HPDE6-E6E7 (cell line): ENCODE measurements at regions not wholly inside any gene's neighbourhood (a gene's known extent, or its start where the extent isn't known, plus 50 kb on each side); places are given as distances from the start of the nearest gene placed in this dataset.
A peak's percentile ranks its signal among the peaks of the same experiment; 100 is the strongest.

Experiments
- DNase-seq: peaks from one replicate; pipeline ENCODE4 v3.0.0; 2011; ENCODE audit warnings: missing footprints; ENCODE audit errors: extremely low spot score

DNA sequence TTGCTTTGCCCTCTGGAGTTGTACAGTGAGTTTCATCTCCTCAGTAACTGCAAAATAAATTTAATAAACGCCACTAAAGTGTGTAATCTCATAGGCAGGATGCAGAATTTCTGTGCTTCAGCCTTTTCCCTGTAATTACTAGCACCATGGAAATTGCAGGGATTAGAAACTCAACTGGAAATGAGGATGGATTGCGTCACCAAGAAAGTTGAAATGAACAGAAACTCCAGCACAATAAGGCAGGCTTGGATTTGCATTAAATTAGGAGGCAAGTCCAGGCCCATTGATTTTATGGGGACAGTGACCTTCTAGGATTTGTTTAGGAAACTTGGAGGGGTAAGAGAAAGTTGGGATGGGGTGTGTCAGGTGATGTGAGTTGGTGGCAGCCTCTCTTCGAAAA is 197.5 kb downstream of the PTPRU start:
- DNase-seq: no peak

DNA sequence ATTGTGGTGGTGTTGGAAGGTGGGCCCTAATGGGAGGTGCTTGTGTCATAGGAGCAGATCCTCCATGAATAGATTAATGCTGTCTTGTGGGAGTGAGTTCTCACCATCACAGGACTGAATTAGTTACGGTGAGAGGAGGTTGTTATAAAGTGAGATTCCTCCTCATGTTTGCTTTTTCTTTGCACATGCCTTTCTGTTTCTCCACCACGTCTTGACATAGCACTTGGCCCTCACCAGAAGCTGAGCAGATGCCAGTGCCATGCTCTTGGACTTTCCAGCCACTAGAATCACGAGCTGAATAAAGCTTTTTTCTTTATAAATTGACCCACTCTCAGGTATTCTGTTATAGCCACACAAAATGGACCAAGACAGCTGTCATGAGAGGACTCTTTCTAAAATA is 194.8 kb downstream of the PTPRU start:
- DNase-seq: no peak

DNA sequence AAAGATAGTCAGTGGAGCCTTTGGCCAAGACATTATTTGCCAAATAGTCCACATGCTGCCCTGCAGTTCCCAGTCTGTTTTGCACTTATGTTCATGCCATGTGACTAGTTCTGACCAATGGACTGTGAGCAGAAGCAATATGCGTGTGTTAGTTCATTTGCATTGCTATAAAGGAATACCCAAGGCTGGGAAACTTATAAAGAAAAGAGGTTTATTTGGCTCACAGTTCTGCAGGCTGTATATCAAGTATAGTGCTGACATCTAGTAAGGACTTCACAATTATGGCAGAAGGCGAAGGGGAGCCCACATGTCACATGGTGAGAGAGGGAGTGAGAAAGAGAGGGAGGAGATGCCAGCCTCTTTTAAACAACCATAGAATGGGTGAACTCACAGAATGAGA is 193.3 kb downstream of the PTPRU start:
- DNase-seq: no peak

DNA sequence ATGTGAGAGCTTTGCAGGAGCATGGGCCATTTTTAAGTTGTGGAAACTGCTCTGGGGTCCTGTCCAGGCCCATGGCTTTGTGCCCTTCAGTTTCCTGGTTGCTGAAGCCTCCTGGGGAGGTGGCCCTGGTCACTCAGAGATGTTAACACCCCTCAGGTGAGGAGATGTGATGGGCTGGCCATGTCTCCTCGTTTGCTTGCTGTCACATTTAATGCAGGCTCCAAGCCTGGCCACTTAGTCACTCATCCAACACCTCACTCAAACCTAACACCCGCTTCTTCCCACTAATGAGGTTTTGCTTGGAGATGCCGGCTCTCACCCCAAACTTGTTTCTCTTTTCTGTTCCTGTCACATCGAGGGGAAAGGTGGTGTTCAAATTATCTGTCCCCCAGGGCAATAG is 192.7 kb downstream of the PTPRU start:
- no peak for DNase-seq

DNA sequence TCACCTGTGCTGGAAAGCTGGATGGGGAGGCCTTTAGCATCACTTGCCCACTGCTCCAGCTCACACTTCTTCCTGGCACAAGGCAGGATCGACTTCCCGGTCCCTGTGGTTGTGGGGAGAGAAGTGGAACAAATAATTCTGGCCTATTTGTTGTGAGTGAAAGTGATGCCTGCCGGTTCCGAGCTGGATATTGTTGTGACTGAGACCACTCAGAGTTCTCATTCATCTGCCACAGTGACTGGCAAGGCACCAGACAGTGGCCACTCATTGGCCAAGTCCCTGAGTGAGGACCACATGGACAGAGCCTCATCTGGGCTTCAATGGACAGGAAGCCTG is 191.9 kb downstream of the PTPRU start:
- no peak for DNase-seq

DNA sequence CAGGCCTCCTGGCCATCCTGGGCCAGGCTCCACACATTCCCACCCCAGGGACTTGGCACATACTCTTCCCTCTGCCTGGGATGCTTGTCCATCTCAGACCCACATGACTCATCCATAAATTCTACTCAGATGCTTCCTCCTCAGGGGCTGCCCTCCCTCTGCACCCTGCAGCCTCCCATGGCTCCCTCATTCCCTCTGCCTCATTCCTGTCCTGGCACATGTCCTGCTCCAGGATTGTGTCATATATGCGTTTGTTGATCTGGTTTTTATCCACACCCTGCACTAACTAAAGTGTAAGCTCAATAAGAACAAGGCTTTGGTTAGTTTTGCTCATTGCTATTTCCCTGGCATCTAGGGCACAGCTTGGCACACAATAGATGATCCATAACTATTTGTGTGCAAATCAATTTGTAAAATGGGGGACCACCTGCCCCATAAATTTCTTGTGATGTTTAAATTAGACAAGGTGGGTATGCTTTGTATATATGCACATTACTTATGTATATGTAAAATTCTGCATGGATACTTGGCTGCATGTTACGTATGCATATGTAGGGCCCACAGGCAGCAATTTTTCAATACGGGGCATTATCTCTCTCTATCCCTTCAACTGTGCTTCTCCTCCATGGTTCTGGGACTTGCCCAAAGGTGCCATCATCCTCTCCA is 191.4 kb downstream of the PTPRU start:
- no peak for DNase-seq

DNA sequence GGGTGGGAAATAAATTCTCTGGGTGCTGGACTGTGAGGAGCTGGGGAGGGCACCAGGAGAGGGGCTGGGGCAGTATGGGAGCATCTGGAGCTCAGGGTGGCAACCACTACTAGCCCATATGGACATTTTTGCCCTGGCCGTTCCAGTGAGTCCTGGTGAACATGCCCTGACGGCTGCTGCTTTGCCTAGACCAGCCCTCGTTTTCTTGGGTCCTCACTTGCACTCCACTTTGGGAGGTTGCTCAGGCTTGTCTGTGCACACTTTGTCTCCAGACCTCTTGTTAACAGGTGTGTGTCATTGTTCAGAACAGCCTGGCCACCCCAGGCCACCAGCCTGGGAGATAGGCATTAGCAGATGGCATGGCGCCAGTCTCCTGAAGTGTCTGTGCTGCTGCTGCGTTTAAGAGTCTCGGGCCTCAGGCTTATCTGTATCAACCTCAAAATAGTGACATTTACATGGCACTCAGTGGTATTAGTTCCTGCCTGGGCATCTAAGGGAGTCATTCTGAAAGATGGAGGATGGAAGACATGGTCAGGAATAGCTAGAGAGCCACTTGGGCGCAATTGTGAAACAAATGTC is 190.5 kb downstream of the PTPRU start:
- DNase-seq: no peak

DNA sequence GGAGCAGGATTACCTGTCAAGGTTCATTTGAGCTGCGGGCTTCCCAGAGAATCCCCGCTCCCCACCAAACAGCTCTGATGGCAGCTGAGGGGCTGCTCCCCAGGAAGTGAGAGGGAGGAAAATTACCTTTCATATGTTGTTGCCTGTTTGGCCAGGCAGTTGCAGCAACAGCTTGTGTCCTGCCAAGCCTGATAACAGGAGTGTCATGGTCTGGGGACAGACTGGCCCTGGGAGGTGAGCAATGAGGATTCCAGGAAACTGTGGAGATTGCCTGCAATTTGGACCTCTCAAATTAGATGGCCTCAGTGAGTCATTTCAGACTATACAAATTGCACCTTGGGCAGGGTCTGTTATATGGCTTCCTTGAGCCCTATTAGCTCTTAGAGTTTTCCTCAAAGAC is 189.3 kb downstream of the PTPRU start:
- DNase-seq: no peak

DNA sequence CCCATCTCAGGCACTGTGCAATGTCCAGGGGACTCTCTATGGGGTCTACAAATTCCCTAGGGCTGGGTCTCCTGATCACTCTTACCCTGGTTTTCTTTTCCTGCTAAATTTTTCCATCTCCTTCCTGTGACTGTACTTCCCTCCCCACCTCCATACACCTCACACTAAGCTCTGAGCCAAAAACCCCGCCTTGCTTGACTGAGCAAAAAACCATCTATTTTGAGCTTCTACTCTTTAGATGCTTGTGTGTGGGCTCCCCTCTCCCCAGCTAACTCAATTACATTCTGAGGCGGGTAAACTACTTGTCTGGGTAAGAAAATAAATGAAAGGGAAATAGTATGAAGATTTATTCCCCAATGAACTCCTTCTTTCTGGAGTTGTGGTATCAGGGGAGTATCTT is 187.9 kb downstream of the PTPRU start:
- no peak for DNase-seq

DNA sequence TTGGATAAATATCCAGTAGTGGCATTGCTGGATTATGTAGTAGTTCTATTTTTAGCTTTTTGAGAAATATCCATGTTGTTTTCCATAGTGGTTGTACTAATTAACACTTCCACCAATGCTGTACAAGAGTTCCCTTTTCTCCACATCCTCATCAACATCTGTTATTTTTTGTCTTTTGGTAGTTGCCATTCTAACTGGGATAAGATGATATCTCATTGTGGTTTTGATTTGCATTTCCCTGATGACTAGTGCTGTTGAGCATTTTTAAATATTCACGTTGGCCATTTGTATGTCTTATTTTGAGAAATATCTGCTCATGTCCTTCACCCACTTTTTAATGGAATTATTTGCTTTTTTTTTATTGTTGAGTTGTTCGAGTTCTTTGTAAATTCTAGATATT is 183.9 kb downstream of the PTPRU start:
- DNase-seq: no peak

DNA sequence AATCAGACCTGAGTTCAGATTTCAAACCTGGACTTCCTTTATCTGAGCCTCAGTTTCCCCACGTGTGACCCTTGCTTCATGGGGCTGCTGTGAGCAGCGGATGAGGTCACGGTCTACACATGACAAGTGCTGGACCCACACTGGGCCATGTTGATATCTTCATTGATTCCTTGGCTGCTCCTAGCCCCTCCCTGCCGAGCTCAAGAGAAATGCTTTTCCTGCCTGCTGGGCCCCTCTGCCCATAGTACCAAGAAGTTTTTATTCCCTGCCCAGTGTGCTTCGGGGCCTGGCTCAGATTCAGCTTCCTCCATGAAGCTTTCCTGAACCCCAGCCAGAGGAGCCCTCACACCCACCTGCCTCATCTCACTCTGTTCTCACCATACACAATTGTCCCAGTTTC is 181.6 kb downstream of the PTPRU start:
- no peak for DNase-seq

DNA sequence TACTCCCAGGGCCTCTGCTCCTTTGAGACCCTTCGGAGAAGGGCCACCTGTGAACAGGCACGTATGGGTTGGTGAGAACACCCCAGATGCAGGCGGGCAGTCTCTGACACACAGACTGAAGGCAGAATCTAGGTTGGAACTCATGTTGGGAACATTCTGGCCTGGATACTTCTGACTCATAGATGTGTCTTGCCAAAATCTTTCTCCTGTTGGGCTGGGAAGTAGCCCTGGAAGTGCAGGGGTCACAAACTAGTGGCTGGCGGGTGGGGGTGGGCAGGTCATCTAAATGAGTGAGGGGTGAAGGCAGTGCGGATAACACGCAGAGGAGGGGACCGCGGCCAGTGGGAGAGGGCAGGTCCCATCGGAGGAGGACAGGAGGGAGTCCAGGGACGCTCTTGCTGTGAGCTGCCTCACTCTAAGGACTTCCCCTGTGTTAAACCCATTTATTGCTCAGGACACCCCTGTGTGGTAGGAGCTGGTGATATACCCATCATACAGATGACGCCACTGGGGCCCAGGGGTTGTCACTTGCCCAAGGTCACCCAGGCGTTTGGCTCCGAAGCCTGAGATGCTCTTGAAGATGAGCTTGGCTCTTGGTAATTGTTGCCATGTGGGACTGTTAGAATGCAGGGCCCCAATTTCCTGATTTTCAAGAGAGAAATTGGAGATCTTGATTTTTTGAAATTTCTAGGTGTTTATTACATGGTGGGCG is 181.0 kb downstream of the PTPRU start:
- DNase-seq: no peak

DNA sequence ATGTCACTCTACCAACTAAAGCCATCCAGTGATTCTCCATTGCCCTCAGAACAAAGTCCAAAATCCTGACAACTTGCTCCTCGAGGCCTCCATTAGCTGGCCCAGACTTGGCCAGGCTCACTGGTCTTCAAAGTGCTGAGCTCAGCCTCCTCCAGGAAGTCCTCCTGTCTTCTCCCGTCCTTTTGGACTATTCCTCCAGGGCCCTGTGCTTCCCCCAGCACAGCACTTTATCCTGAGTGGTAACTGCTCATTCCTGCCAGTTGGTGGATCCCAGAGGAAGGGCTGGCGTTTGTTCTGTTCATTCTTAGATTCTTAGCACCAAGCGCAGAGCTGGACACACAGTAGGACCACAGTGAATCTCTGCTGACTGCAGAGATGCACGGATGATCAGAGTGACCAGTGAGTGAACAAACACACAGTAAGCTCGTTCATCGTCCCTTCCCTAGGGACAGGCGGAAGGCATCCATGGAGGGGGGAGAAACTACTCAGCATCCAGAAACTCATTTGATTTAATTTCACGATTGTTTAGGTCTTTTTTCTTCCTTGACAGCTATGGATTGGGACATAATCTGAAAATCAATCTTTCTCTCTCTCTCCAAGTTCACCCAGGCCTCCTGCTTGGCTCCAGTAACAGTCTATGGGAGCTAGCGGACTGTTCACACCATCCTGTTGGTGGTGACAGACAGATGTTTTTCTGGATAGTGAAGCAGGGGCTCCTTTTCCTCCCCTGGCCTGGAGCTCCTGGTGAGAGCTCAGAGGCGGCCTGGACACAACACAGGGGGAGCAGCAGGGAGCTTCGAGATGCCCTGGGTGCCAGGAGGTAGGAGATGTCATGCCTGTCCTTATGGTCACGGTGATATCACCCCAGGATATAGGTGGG is 180.2 kb downstream of the PTPRU start:
- no peak for DNase-seq

DNA sequence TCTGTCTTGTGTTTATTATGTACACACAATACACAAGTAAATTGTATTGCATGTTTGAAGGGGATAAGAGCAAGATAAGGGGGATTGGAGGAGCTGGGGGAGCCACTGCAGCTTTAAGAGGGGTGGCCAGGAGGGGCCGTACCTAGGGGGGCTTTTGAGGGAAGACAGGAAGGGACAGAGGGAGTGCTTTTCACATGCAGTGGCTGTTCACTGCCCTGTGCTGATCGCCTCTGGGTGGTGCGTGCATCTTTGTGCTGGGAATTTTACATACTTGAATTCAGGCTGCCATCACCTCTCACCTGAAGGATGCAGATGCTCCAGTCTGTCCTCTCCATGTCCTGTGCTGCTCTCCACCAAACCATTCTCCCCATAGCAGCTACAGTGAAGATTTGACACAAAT is 179.5 kb downstream of the PTPRU start:
- DNase-seq: no peak

DNA sequence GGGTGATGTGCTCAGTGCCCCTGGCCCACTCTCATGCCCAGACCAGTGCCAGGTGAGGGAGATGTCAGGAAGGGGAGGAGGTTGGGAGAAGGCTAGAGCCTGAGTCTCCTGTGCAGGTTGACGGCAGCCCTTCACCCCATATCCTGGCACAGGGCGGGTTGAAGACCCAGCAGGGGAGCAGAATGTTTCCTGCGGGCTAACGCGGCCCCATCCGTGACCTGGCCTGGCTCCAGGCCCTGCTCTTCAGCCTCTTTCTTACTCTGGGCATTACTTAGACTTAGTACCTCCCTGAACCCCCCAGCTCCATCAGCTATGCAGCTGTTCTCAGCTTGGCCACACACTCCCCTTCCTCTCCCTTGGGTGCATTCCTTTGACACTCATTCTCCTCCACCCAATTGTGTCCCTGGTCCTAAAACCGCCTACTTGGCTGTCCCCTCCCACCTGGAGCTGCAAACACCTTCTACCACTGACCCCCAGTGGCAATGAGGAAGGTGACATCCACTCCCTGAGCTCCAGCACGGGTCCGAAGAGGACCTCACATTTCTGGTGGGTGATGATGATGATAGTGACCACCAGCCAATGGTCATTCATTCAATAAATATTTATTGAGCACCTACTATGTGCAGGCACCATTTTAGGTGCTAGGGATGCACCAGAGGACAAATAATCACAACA is 179.0 kb downstream of the PTPRU start:
- peak; percentile 28 for DNase-seq

DNA sequence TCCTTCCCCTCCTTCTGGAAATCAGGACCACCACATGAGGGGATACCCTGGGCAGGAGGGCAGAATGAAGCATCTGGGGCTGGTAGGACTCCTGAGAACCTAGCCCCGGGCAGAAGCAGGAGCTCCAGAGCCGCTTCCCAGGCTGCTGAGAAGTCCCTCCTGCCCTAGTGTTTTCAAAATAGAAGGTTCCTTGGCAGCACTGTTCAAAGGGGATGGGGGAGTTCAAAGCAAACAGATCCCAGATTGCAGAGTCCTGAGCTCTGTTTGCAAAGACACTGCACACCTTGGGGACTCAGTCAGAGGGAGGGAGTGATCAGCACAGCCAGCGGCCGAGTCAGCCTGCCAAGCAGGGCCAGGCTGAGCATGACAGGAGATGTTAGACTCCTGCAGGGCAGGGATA is 177.8 kb downstream of the PTPRU start:
- no peak for DNase-seq

DNA sequence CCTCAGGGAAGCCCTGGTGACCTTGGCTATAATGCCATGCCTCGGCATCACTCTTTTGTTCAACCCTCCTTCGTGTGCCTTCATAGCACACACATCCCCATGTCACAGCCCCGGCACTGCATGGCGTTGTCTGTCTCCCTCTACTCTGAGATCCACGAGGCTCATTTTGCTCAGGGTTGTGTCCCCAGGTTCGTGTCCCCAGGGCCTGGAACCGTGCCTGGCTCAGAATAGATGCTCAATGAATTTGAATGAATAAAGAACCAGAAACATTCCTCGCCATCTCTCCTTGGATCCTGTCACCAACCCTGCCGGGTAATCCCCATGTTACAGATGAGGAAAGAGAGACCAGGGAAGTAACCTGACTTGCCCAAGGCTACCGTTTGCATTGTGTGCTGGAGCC is 177.3 kb downstream of the PTPRU start:
- DNase-seq: no peak

DNA sequence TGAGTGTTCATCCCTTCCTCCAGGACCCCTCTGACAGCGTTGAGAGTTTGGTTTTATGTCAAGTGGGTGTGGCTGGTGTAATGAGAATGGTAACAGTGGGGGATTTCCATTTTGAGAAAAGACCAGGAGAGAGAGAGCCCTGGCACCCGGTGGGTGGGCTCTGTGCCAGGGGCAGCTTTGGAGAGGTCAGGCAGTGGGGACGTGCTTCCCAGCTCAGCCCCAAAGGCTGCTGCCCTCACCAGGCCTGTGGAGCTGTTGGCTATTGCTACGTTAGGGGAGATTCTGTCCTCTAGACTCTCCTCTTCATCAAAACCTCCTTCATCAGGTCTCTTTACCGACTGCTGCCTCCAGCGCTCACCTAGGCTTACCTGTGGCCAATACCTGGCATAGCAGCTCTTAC is 176.3 kb downstream of the PTPRU start:
- no peak for DNase-seq

DNA sequence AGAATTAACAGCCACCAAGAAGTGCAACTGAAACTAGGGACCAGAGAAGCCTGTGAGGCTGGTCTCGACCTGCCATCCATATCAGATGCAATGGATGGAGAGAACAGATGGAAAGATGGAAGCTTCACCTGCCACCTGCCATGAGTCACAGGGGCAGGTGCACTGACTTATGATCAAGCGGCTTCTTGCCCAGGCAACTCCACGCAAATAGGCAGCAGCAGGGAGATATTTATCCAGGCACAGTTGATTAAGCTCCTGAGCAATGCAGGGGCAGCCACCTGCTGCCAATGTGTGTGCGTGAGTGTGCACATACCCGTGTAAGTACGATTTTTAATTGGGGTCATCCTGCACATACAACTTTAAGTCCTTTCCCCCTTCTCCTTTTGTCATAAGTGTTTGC is 174.2 kb downstream of the PTPRU start:
- DNase-seq: peak; percentile 16

DNA sequence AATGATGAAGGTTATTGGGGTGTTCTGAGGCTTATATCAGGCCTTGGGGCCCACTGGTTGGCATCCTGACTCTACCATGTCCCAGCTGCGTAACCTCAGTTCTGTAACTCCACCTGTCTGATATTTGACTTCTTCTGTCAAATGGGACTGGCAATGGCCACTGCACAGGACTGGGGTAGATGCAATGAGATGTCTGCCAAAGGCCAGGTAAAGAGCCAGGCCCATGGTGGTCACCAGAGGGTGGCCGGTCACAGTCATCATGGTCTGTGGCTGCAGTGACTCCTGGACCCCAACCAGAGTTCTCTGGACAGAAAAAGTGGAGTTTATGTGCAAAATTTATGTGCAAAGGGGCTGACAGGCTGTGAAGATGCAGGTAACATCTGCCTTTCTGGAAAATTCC is 173.3 kb downstream of the PTPRU start:
- DNase-seq: no peak

DNA sequence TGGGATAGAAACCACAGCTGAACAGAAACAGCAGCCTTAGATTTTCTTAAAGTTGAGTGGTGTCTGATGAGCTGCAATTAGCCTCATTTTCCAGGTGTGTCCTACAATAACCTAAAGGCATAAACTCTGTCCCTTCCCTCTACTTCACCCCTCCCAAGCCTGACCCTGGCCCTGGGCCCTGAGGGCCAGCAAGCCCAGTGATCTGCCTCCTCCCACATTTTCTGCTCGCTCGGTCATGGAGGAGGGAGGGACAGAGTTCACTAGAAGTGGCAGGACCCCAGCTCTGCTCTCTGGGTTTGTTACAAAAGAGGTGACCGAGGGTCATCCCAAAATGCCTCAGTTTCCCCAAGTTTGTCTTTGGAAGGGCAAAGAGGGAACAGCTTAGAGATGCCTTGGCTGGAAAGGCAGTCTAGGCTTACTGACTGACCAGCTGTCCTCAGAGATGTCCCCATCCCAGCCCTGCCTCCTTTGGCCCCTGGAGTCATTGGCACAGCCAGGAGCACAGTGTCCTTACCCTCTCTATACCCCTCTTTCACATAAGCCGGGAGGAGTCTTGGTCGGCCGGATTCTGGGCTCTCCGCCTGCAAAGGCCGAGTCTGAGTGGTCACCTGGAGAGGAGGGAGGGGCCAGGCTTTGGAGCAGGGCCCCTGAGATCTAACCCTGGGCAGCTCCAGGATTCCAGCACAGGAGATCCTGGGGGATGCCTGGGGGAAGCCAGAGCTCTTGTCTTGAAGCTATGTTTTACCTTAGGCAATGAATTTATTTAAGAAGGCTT is 172.7 kb downstream of the PTPRU start:
- no peak for DNase-seq
